ENCODE measurements at regions not wholly inside any gene's neighbourhood (a gene's known extent, or its start where the extent isn't known, plus 50 kb on each side); places are given as distances from the start of the nearest gene placed in this dataset.

DNA sequence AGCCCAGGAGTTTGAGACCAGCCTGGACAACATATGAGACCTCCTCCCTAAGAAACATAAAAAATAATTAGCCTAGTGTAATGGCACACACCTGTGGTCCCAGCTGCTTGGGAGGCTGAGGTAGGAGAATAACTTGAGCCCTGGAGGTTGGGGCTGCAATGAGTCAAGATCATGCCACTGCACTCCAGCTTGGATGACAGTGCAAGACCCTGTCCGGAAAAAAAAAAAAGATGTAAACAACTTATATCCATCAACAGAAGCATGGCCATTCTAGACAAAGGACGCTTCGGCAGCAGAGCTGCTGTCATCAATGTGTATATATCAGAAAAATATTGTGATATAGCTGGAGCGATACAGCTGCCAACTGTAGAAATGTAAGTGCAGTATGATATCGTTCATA is 59.6 kb upstream of the ARID1B start:
- TF ChIP-seq EZH2 (IDR thresholded peaks at IDR 0.05), result no peak
- TF ChIP-seq, protein P1, sequence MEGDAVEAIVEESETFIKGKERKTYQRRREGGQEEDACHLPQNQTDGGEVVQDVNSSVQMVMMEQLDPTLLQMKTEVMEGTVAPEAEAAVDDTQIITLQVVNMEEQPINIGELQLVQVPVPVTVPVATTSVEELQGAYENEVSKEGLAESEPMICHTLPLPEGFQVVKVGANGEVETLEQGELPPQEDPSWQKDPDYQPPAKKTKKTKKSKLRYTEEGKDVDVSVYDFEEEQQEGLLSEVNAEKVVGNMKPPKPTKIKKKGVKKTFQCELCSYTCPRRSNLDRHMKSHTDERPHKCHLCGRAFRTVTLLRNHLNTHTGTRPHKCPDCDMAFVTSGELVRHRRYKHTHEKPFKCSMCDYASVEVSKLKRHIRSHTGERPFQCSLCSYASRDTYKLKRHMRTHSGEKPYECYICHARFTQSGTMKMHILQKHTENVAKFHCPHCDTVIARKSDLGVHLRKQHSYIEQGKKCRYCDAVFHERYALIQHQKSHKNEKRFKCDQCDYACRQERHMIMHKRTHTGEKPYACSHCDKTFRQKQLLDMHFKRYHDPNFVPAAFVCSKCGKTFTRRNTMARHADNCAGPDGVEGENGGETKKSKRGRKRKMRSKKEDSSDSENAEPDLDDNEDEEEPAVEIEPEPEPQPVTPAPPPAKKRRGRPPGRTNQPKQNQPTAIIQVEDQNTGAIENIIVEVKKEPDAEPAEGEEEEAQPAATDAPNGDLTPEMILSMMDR (IDR thresholded peaks at IDR 0.05), result no peak
- TF ChIP-seq EZH2phosphoT487 (IDR thresholded peaks at IDR 0.05), result no peak

Measured in neural progenitor cell (in vitro differentiated cells).